Inferior parietal cortex (tissue), 1 donor: ENCODE measurements at regions not wholly inside any gene's neighbourhood (a gene's known extent, or its start where the extent isn't known, plus 50 kb on each side); places are given as distances from the start of the nearest gene placed in this dataset.
"Not testable (repeated sequence)": the region's sequence is repeated elsewhere in the genome, so short reads cannot be mapped to it uniquely, and the experiment has no call there.

Experiments used
- DNase-seq: peaks from one replicate; pipeline ENCODE4 v3.0.0-alpha.2; 2016; ENCODE audit errors: extremely low spot score

- DNase-seq = no peak
Measured at GRCh38 chr16:88331989-88332920, 50.5 kb upstream of the ZNF469 start.

GRCh38 chr16:88332921-88333825 lies 49.6 kb upstream of the ZNF469 start:
- not testable (repeated sequence) for DNase-seq
